GM21825 (cell line): ENCODE measurements at regions not wholly inside any gene's neighbourhood (a gene's known extent, or its start where the extent isn't known, plus 50 kb on each side); places are given as distances from the start of the nearest gene placed in this dataset.
A peak's percentile ranks its signal among the peaks of the same experiment; 100 is the strongest.
"Not testable (repeated sequence)": the region's sequence is repeated elsewhere in the genome, so short reads cannot be mapped to it uniquely, and the experiment has no call there.

Experiments
- ATAC-seq: cut with Tn5 transposase; IDR thresholded peaks from one replicate; pipeline ENCODE4 v1.9.1; 2021; ENCODE audit warnings: mild to moderate bottlenecking, moderate library complexity; ENCODE audit not compliant: unreplicated experiment

DNA sequence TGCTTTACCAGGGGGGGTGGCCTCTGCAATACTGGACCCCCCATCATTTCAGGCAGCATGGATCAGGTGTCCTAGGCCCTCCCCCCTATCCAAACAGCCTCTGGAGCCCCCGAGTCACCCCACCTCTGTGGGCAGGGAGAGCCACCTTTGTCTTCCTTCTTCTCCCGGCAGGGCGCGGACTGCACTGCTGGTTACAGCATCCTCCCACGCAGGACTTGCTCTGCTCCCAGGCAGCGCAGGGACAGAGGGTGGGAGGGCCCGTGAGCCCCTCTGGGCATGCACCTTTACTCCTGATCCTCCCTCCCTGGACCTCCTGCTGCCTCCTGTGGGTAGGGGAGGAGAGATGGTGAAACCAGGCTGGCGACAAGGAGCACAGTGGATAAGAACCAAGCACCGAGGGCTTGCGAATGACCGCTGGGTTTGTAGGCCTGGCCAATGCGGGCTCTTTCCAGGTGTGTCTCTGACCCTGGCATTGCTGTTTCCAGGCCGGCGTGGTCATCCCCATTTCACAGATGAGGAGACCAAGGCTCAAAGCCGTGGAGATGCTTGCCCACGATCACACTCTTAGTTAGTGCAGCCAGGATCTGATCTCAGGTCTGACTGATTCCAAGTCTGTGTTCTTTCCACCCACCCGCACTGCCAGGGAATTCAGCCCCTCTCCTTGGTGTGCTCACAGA is 73.6 kb upstream of the TARDBP start:
- ATAC-seq: no peak

- peak; percentile 54 for ATAC-seq
Measured at GRCh38 chr1:10939654-10940450, 72.6 kb upstream of the TARDBP start.

DNA sequence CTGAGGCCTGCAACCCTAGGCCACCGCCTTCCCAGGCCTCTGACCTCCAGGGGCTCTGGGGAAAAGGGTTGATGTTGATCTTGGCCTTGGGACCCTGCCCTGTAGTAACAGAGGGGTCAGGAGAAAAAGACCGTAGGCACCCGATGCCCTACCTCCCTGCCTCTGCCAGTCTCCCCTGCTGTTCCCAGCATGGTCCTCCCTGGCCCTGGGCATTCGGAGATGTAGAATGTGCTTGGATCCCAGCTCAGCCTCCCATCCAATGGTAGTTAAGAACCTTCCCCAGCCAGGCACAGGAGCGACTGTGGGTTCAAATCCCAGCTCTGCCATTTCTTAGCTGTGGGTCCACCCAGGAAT is 72.0 kb upstream of the TARDBP start:
- no peak for ATAC-seq

GRCh38 chr1:10940838-10941237 is 71.6 kb upstream of the TARDBP start:
- ATAC-seq: no peak

- ATAC-seq: no peak
Measured at GRCh38 chr1:10941891-10942541, 70.4 kb upstream of the TARDBP start.

DNA sequence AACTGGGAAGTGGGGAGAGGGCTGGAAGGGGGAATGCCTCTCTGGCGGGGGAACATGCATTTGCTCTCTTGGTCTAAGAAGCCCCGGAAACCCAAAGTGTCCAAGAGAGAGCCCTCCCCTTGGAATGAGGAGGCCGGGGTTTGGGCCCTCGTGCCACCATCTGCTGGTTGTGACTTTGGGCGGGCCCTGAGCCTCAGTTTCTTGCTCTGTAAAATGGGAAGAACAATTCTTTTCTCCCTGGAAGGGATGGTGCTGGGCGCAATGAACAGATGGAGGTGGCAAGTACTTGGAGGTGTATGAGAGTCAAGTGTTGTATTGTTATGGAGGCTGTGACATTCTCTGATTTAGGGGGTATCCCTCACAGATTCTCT is 69.9 kb upstream of the TARDBP start:
- ATAC-seq: no peak

- no peak for ATAC-seq
Measured at GRCh38 chr1:10943041-10943440, 69.4 kb upstream of the TARDBP start.

DNA sequence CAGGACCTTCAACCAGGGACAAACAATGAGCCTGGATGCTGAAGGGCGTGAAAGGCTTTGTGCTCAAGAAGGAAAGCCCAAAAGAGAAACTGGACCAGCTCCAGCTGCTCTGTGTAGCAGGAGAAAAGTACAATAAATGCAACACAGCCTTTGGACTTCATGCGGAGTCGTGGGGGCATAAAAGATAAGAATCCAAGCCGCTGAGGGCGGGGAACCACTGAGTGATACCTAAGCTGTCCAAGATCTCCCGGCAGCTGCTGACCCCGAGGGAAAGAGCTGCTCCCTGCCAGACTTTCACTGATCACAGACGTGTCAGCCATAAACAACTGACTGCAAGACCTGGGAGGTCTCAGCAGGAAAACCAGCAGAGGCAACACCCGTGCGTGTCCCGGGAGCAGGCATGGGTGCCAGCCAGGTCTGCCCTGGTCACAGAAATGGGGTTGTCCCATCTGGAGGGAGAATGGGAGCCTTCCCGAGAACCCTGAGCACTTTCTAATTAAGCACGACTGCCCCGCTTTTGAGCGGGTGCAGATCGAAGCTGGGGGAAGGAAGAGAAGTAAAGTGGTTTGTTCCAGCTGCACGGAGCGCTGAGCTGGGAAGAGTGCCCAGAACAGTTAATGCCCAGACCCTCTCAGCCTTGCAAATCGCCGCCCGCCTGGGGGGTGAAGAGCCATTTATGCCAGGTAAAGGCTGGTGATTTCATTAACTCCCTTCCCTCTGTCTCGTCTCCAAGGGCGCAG is 68.3 kb upstream of the TARDBP start:
- ATAC-seq: no peak

GRCh38 chr1:10945991-10946509 is 66.4 kb upstream of the TARDBP start:
- ATAC-seq: no peak

- ATAC-seq: no peak
Measured at GRCh38 chr1:10947181-10947580, 65.3 kb upstream of the TARDBP start.

DNA sequence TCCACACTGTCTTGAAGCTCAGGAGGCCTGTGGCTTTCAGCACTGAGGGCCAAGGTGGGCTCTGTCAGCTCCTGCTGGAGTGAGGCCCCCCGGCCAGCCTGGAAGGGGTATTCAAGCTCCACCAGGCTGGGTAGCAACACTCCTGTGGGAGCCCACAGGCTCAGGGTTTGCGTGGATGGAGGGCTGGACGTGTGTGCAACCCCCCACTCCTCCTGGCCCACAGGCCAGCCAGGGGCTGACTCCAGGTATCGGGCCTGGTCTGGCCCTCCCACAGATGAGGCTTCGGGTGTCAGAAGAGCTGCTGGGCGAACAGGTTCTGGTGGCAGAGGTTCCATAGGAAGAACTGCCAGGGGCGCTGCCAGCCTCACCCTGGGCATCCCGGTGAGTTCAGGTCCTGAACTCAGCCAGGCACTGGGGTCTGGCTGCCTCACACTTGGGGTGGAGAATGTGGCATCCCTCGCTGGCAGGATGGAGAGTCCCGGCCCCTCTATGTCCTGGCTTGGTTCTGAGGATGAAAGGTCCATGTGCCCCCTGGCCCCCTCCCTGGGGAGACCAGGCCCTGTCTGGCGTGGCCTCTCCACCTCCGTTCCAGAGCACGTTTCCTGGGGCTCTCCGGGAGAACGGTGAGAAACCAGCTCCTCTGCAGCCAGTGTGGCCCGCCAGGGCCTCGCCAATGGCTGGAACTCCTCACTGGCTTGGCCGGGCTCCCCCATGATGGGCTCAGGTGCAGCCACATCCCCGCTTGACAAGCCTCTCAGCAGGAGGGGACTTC is 64.6 kb upstream of the TARDBP start:
- ATAC-seq: no peak

- no peak for ATAC-seq
Measured at GRCh38 chr1:10948463-10948775, 64.0 kb upstream of the TARDBP start.

GRCh38 chr1:10950316-10951172 is 61.9 kb upstream of the TARDBP start:
- no peak for ATAC-seq

DNA sequence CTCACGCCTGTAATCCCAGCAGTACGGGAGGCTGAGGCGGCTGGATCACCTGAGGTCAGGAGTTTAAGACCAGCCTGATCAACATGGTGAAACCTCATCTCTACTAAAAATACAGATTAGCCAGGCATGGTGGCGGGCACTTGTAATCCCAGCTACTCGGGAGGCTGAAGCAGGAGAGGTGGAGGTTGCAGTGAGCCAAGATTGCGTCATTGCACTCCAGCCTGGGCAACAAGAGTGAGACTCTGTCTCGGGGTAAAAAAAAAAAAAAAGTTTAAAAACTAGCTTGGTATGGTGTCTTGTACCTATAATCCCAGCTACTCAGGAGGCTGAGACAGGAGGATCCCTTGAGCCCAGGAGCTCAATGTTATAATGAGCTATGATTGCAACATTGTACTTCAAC is 61.2 kb upstream of the TARDBP start:
- not testable (repeated sequence) for ATAC-seq

- ATAC-seq: no peak
Measured at GRCh38 chr1:10951961-10952360, 60.5 kb upstream of the TARDBP start.

GRCh38 chr1:10953505-10954193 is 58.8 kb upstream of the TARDBP start:
- no peak for ATAC-seq

- ATAC-seq: no peak
Measured at GRCh38 chr1:10957133-10957532, 55.3 kb upstream of the TARDBP start.

GRCh38 chr1:10958614-10959013 is 53.8 kb upstream of the TARDBP start:
- ATAC-seq: no peak
